HL-60 (cell line): ENCODE measurements at regions not wholly inside any gene's neighbourhood (a gene's known extent, or its start where the extent isn't known, plus 50 kb on each side); places are given as distances from the start of the nearest gene placed in this dataset.

Source experiments
- DNase-seq, 2 experiments: peaks; one replicate each; pipeline ENCODE4 v3.0.0-alpha.2; 2010 to 2020; ENCODE audit warnings: low read depth in 1 of 2, low spot score in 1 of 2
- H3K27ac ChIP-seq: fragments of 250-450 bp; sonication (Bioruptor Pico); replicated peaks from 2 replicates; pipeline ENCODE4 v1.5.1; 2020; ENCODE audit warnings: mild to moderate bottlenecking, moderate library complexity
- H3K27me3 ChIP-seq: fragments of 250-450 bp; sonication (Bioruptor Pico); 2 replicates; pipeline ENCODE4 v1.5.1; 2021; ENCODE audit warnings: mild to moderate bottlenecking, moderate library complexity; ENCODE audit not compliant: insufficient read depth, poor library complexity, severe bottlenecking
- H3K4me3 ChIP-seq: replicated peaks from 2 replicates; pipeline ENCODE4 v1.5.1; 2011; ENCODE audit warnings: mild to moderate bottlenecking, control low read depth, low read length; ENCODE audit not compliant: insufficient read depth
- GABPA ChIP-seq: IDR thresholded peaks from 2 replicates; pipeline ENCODE4 v1.6.1; 2012; ENCODE audit warnings: low read depth
- POLR2AphosphoS5 ChIP-seq: IDR thresholded peaks from 2 replicates; pipeline ENCODE4 v1.6.1; 2012; ENCODE audit warnings: low read depth
- SPI1 ChIP-seq: IDR thresholded peaks from 2 replicates; pipeline ENCODE4 v1.6.1; 2012; ENCODE audit warnings: low read depth, mild to moderate bottlenecking, borderline replicate concordance
- TF ChIP-seq, protein P1 (sequence below): IDR thresholded peaks from 2 replicates; pipeline ENCODE4 v1.6.1; 2012; ENCODE audit warnings: low read depth; ENCODE audit not compliant: insufficient replicate concordance
- TF ChIP-seq, protein P2 (sequence below): IDR thresholded peaks from one replicate; pipeline ENCODE4 v1.5.1; 2011; ENCODE audit warnings: low read length, control low read depth, inconsistent platforms; ENCODE audit not compliant: insufficient read depth

DNA sequence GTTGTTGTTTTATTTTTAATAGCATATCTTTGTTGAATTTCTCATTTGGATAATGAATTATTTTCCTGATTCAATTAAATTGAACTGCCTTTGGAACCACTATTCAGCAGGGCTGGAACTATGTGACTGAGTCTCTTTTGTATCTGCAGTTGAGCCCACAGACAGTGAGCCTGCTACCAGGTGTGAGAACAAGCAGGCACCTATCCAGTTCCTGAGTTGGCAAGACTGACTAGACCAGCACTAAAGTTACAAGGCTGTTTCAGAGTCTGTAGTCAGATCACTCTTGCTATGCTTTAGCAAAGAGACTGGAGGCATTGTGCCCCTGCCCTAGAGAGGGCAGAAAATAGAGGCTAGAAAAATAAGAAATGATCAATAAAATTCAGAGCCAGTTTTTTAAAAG is 237.3 kb upstream of the GRID2 start:
- TF ChIP-seq, protein P1, sequence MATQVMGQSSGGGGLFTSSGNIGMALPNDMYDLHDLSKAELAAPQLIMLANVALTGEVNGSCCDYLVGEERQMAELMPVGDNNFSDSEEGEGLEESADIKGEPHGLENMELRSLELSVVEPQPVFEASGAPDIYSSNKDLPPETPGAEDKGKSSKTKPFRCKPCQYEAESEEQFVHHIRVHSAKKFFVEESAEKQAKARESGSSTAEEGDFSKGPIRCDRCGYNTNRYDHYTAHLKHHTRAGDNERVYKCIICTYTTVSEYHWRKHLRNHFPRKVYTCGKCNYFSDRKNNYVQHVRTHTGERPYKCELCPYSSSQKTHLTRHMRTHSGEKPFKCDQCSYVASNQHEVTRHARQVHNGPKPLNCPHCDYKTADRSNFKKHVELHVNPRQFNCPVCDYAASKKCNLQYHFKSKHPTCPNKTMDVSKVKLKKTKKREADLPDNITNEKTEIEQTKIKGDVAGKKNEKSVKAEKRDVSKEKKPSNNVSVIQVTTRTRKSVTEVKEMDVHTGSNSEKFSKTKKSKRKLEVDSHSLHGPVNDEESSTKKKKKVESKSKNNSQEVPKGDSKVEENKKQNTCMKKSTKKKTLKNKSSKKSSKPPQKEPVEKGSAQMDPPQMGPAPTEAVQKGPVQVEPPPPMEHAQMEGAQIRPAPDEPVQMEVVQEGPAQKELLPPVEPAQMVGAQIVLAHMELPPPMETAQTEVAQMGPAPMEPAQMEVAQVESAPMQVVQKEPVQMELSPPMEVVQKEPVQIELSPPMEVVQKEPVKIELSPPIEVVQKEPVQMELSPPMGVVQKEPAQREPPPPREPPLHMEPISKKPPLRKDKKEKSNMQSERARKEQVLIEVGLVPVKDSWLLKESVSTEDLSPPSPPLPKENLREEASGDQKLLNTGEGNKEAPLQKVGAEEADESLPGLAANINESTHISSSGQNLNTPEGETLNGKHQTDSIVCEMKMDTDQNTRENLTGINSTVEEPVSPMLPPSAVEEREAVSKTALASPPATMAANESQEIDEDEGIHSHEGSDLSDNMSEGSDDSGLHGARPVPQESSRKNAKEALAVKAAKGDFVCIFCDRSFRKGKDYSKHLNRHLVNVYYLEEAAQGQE: no peak
- TF ChIP-seq POLR2AphosphoS5 (no peak), GABPA (no peak), SPI1 (no peak)
- TF ChIP-seq, protein P2, sequence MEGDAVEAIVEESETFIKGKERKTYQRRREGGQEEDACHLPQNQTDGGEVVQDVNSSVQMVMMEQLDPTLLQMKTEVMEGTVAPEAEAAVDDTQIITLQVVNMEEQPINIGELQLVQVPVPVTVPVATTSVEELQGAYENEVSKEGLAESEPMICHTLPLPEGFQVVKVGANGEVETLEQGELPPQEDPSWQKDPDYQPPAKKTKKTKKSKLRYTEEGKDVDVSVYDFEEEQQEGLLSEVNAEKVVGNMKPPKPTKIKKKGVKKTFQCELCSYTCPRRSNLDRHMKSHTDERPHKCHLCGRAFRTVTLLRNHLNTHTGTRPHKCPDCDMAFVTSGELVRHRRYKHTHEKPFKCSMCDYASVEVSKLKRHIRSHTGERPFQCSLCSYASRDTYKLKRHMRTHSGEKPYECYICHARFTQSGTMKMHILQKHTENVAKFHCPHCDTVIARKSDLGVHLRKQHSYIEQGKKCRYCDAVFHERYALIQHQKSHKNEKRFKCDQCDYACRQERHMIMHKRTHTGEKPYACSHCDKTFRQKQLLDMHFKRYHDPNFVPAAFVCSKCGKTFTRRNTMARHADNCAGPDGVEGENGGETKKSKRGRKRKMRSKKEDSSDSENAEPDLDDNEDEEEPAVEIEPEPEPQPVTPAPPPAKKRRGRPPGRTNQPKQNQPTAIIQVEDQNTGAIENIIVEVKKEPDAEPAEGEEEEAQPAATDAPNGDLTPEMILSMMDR: no peak
- Histone ChIP-seq H3K27ac (no peak overlapping the region), H3K4me3 (no peak overlapping the region), H3K27me3 (no peaks in the 10 kb centered on the region)
- DNase-seq: no peak

DNA sequence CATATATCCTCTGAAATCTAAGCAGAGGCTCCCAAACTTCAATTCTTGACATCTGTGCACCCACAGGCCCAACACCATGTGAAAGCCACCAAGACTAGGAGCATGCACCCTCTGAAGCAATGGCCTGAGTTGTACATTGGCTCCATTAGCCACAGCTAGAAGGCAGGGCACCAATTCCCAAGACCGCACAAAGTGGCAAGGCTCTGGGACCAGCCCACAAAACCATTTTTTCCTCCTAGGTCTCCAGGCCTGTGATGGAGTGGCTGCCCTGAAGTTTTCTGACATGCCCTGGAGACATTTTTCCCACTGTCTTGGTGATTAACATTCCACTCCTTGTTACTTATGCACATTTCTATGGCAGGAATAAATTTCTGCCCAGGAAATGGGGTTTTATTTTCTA is 232.2 kb upstream of the GRID2 start:
- no peaks in the 10 kb centered on the region for H3K27me3 ChIP-seq
- no peak for TF ChIP-seq GABPA
- TF ChIP-seq POLR2AphosphoS5: no peak
- TF ChIP-seq, protein P1: no peak
- TF ChIP-seq SPI1: no peak
- TF ChIP-seq, protein P2: no peak

DNA sequence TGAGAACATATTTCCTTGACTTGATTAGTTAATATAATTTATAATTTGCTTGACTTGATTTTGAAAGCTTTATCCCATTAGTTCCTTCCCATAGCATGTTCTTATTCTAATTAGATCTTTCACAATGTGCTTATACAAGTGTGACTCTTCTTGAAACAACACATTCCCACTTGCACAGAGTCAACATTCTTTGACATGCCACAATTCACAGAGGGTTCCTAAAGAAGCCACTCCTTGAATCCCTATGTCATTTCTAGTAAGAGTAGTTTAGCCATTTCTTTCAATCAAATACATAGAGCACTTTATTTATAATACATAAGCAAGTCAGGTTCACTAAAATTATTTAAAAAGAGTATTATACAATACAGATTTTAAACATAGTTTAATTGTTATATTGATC is 228.9 kb upstream of the GRID2 start:
- Histone ChIP-seq H3K27me3 (no peaks in the 10 kb centered on the region), H3K4me3 (no peak overlapping the region), H3K27ac (no peak overlapping the region)
- DNase-seq: no peak
- TF ChIP-seq GABPA: no peak
- no peak for TF ChIP-seq SPI1
- TF ChIP-seq, protein P2: no peak
- TF ChIP-seq POLR2AphosphoS5: no peak
- TF ChIP-seq, protein P1: no peak

More for the DNA sequence above, 232.2 kb upstream of the GRID2 start:
- Histone ChIP-seq H3K4me3 (no peak overlapping the region), H3K27ac (no peak overlapping the region)
- no peak for DNase-seq
